SK-N-MC (cell line): ENCODE measurements at regions not wholly inside any gene's neighbourhood (a gene's known extent, or its start where the extent isn't known, plus 50 kb on each side); places are given as distances from the start of the nearest gene placed in this dataset.

Source experiments
- EZH2 ChIP-seq: fragments of 200-600 bp; sonication (generic); IDR thresholded peaks from one replicate; pipeline ENCODE4 v1.6.1; 2017; ENCODE audit warnings: antibody characterized with exemption
- POLR2AphosphoS5 ChIP-seq: IDR thresholded peaks from 2 replicates; pipeline ENCODE4 v1.6.1; 2012; ENCODE audit warnings: mild to moderate bottlenecking, low read depth, low read length, borderline replicate concordance

GRCh38 chr7:35581605-35582210 is 113.2 kb downstream of the HERPUD2 start:
- TF ChIP-seq EZH2 = no peak
- no peak for TF ChIP-seq POLR2AphosphoS5
